HL-60 (cell line): ENCODE measurements at regions not wholly inside any gene's neighbourhood (a gene's known extent, or its start where the extent isn't known, plus 50 kb on each side); places are given as distances from the start of the nearest gene placed in this dataset.

Experiments
- DNase-seq, 2 experiments: peaks; one replicate each; pipeline ENCODE4 v3.0.0-alpha.2; 2010 to 2020; ENCODE audit warnings: low read depth in 1 of 2, low spot score in 1 of 2
- H3K27ac ChIP-seq: fragments of 250-450 bp; sonication (Bioruptor Pico); replicated peaks from 2 replicates; pipeline ENCODE4 v1.5.1; 2020; ENCODE audit warnings: mild to moderate bottlenecking, moderate library complexity
- H3K27me3 ChIP-seq: fragments of 250-450 bp; sonication (Bioruptor Pico); 2 replicates; pipeline ENCODE4 v1.5.1; 2021; ENCODE audit warnings: mild to moderate bottlenecking, moderate library complexity; ENCODE audit not compliant: insufficient read depth, poor library complexity, severe bottlenecking
- H3K4me3 ChIP-seq: replicated peaks from 2 replicates; pipeline ENCODE4 v1.5.1; 2011; ENCODE audit warnings: mild to moderate bottlenecking, control low read depth, low read length; ENCODE audit not compliant: insufficient read depth
- GABPA ChIP-seq: IDR thresholded peaks from 2 replicates; pipeline ENCODE4 v1.6.1; 2012; ENCODE audit warnings: low read depth
- POLR2AphosphoS5 ChIP-seq: IDR thresholded peaks from 2 replicates; pipeline ENCODE4 v1.6.1; 2012; ENCODE audit warnings: low read depth
- SPI1 ChIP-seq: IDR thresholded peaks from 2 replicates; pipeline ENCODE4 v1.6.1; 2012; ENCODE audit warnings: low read depth, mild to moderate bottlenecking, borderline replicate concordance
- TF ChIP-seq, protein P1 (sequence below): IDR thresholded peaks from 2 replicates; pipeline ENCODE4 v1.6.1; 2012; ENCODE audit warnings: low read depth; ENCODE audit not compliant: insufficient replicate concordance
- TF ChIP-seq, protein P2 (sequence below): IDR thresholded peaks from one replicate; pipeline ENCODE4 v1.5.1; 2011; ENCODE audit warnings: low read length, control low read depth, inconsistent platforms; ENCODE audit not compliant: insufficient read depth

DNA sequence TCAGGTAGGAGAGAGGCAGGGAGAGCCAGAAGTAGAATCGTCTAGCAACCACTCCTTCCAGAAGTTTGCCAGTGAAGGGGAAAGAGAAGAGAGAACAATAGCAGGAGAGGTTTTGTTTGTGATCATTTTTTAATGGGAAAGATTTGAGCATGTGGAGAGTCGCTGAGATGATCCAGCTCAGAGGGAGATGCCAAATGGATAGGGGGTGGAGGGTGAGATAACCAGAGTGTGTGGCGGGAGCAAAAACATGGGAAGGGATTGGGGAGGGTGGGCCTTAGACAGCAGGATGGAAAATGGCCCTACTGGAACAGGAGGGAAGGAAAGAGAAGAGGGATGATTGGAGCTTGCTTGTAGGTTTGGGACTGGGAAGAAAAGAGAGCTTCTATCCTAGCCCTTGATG is 269.8 kb downstream of the GLI2 start:
- TF ChIP-seq SPI1 (no peak), POLR2AphosphoS5 (no peak), GABPA (no peak)
- TF ChIP-seq, protein P1, sequence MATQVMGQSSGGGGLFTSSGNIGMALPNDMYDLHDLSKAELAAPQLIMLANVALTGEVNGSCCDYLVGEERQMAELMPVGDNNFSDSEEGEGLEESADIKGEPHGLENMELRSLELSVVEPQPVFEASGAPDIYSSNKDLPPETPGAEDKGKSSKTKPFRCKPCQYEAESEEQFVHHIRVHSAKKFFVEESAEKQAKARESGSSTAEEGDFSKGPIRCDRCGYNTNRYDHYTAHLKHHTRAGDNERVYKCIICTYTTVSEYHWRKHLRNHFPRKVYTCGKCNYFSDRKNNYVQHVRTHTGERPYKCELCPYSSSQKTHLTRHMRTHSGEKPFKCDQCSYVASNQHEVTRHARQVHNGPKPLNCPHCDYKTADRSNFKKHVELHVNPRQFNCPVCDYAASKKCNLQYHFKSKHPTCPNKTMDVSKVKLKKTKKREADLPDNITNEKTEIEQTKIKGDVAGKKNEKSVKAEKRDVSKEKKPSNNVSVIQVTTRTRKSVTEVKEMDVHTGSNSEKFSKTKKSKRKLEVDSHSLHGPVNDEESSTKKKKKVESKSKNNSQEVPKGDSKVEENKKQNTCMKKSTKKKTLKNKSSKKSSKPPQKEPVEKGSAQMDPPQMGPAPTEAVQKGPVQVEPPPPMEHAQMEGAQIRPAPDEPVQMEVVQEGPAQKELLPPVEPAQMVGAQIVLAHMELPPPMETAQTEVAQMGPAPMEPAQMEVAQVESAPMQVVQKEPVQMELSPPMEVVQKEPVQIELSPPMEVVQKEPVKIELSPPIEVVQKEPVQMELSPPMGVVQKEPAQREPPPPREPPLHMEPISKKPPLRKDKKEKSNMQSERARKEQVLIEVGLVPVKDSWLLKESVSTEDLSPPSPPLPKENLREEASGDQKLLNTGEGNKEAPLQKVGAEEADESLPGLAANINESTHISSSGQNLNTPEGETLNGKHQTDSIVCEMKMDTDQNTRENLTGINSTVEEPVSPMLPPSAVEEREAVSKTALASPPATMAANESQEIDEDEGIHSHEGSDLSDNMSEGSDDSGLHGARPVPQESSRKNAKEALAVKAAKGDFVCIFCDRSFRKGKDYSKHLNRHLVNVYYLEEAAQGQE, result no peak
- TF ChIP-seq, protein P2, sequence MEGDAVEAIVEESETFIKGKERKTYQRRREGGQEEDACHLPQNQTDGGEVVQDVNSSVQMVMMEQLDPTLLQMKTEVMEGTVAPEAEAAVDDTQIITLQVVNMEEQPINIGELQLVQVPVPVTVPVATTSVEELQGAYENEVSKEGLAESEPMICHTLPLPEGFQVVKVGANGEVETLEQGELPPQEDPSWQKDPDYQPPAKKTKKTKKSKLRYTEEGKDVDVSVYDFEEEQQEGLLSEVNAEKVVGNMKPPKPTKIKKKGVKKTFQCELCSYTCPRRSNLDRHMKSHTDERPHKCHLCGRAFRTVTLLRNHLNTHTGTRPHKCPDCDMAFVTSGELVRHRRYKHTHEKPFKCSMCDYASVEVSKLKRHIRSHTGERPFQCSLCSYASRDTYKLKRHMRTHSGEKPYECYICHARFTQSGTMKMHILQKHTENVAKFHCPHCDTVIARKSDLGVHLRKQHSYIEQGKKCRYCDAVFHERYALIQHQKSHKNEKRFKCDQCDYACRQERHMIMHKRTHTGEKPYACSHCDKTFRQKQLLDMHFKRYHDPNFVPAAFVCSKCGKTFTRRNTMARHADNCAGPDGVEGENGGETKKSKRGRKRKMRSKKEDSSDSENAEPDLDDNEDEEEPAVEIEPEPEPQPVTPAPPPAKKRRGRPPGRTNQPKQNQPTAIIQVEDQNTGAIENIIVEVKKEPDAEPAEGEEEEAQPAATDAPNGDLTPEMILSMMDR, result no peak
- DNase-seq, result no peak
- Histone ChIP-seq H3K27ac (no peak overlapping the region), H3K4me3 (no peak overlapping the region), H3K27me3 (no peaks in the 10 kb centered on the region)

DNA sequence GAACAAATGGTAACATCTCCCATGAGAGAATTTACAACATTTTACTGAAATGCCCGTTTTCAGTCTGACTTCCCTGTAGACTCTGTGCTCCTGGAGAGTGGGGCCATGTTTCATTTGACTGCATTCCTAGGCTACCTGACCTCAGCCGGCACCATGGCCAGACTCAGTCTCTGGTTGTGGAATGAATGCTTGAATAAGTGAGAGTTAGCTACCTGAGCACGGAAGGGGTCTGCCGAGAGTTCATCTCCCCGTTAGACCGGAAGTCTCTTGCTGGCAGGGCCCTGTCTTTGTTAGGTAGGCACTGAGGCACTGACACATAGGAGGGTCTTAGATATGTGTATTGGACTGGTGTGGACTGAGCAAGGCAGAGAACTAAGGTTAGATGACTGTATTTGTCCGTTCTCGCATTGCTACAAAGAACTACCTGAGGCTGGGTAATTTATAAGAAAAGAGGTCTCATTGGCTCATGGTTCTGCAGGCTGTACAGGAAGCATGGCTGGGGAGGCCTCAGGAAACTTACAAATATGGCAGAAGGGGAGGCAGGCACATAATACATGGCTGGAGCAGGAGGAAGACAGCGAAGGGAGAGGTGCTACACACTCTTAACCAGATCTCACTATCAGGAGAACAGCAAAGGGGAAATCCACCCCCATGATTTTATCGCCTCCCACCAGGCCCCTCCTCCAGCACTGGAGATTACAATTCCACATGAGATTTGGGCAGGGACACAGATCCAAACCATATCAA is 271.2 kb downstream of the GLI2 start:
- Histone ChIP-seq H3K27me3 (no peaks in the 10 kb centered on the region), H3K4me3 (no peak overlapping the region), H3K27ac (no peak overlapping the region)
- TF ChIP-seq SPI1, result no peak
- no peak for TF ChIP-seq GABPA
- no peak for TF ChIP-seq POLR2AphosphoS5
- TF ChIP-seq, protein P1, result no peak
- TF ChIP-seq, protein P2, result no peak
- no peak for DNase-seq

DNA sequence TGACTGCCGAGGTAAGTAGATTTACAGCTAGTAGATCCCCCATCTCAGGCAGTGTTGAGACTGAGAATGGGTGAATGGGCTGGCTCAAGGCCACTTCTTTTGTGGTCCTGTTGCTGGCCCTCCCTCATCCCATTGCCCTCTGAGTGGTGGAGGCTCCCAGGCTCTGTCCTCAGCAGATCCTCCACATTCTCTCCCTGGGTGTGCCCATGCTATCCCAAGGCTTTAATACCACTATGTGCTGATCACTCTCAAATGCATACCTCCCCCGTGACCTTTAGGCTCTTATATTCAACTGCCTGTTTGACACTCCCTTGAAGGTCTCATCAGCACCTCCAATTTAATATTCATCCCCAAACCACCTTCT is 271.8 kb downstream of the GLI2 start:
- Histone ChIP-seq H3K27me3 (no peaks in the 10 kb centered on the region), H3K4me3 (no peak overlapping the region), H3K27ac (no peak overlapping the region)
- TF ChIP-seq POLR2AphosphoS5 (no peak), SPI1 (no peak)
- DNase-seq, result no peak

DNA sequence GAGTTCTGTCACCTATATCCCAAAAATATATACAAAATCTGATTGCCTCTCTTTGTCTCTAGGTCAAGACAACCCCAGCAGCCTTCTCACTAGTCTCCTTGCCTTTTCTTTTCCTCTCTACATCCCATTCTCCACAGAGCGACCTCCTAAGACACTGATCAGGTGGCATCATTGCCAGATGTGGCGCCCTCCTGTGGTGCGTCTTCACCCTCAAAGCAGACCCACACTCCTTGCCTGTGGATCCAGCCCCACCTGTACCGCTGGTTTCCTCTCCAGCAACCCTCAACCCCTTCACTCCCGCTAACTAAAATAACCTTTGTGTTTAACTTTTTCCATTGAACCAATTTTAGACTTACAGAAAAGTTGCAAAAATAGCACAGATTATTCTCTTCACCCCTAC is 273.3 kb downstream of the GLI2 start:
- no peak overlapping the region for H3K27ac ChIP-seq
- H3K27me3 ChIP-seq, result no peaks in the 10 kb centered on the region
- DNase-seq, result no peak
- no peak overlapping the region for H3K4me3 ChIP-seq
- TF ChIP-seq SPI1, result no peak
- TF ChIP-seq, protein P1, result no peak
- TF ChIP-seq, protein P2, result no peak
- no peak for TF ChIP-seq POLR2AphosphoS5
- no peak for TF ChIP-seq GABPA
